ENCODE measurements at regions not wholly inside any gene's neighbourhood (a gene's known extent, or its start where the extent isn't known, plus 50 kb on each side); places are given as distances from the start of the nearest gene placed in this dataset.
"Not testable (repeated sequence)": the region's sequence is repeated elsewhere in the genome, so short reads cannot be mapped to it uniquely, and the experiment has no call there.

DNA sequence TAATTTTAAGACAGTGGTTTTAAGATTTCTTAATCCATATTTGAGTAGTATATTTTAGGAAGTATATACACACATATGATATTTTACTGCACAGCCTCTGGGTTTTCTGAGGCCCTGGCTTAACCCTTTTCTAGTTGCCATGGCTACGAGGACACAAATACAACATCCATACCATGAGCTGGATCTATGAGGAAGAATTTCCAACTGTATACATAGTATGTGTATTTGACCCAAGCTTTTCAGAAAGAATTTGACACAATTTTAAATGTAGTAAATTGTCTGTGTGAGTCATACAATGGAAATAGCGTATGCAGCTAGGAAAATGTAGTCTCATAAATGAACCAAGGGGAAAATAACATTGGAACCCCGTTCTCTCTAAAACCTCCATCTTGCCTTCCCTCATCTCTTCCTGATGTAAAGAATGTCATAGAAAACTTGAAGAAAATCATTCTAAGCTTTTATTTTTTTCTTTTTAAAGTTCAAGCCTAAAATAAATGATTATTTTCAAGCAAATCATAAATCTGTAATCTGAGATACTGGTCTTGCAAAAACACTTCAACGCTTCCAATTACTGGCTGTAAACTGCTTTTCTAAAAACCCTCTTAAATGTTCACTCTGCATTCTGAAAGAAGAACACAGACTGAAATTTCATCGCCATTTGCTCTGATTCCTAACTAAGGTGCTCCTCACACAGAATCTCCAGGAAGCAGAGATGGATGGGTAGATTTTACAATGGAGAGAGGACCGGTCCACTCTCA lies 172.4 kb downstream of the LACC1 start:
- DNase-seq (ENCODE audit: insufficient read length, low spot score): no peak
- FAIRE-seq: no peak

DNA sequence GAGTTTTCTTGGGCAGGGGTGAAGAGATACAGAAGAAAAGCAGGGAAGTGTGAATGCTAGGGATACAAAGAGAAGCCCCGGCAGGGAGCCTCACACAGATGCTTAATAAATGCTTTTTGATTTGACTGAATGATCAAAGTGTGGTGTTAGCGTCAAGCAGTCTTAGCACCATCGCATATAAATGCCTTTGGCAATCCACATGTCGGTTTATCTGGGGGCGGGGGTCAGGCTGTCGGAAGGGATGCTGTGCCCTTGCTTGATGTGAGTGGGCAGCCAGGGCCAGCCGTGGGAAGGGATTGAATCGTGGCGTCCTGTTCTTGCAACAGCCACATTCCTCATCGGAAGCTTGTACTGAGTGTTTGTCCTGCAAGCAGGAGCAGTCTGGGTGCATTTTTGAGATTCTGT lies 173.1 kb downstream of the LACC1 start:
- DNase-seq (ENCODE audit: insufficient read length, low spot score) (no peak), FAIRE-seq (no peak)

DNA sequence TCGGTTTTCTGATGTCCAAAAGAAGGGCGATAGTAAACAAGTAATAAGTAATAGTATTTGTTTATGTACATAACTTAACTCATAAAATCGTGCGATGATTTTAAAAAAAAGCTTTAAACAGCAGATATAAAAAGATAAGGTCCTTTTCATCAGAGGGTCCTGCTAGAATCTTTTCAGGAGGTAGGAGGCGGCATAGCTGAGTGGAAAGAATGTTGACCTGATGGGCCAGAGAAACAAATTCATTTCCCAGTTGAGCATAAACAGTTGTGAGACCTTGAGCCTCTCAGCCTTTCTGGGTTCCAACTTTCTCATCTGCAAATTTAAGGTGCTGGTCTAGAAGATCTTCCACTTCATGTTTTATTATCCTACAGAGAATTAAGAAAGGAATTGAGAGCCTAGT lies 173.5 kb downstream of the LACC1 start:
- FAIRE-seq (no peak), DNase-seq (ENCODE audit: insufficient read length, low spot score) (no peak)

DNA sequence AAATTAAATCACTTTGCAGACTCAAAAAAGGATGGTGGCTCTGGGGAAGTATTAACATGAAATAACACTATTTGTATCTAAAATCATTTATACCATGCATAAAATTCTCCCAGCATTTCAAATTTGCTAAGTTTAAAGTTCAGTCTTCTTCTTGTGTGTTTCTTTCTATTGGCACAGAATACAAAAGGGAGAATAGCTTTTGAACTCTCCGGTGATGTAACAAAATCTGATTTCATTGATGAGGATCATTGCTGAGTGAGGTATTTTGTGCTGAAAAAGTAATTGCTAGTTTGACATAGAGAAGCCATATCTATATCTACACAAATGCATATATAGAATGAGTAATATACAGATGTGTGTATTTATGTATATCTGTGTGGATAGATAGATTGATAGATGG lies 174.8 kb downstream of the LACC1 start:
- DNase-seq (ENCODE audit: insufficient read length, low spot score): no peak
- FAIRE-seq: no peak

DNA sequence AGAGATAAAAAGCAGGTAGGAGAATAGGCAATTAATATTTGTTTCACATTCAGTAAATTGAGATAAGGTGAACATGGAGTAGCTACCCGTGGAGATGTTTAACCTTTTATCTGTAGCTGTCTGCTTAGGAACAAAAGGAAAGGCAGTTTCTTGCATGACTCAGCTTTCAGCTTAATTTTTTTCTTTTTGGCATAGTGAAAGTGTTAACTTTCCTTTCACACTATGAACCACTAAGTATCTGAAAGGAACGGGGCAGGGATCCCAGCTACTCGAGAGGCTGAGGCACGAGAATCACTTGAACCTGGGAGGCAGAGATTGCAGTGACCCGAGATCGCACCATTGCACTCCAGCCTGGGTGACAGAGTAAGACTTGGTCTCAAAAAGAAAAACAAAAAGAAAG lies 176.0 kb downstream of the LACC1 start:
- FAIRE-seq; DNase-seq (ENCODE audit: insufficient read length, low spot score): not testable (repeated sequence)

DNA sequence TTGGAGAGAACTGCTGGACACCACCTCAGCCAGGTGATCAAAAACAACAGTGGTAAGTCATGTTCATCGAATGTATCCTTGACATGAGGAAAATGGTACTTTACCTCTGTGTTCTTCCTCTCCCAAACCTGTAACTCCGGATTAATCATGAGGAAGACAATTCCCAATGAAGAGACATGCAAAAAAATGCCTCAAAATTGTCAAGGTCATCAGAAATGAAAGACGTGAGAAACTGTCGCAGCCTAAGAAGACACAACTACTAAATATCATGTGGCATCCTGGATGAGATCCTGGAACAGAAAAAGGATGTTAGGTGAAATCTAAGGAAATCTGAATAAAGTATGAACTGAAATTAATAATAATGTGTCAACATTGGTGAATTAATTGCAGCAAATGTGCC lies 178.4 kb downstream of the LACC1 start:
- no peak for DNase-seq (ENCODE audit: insufficient read length, low spot score)
- FAIRE-seq: no peak

DNA sequence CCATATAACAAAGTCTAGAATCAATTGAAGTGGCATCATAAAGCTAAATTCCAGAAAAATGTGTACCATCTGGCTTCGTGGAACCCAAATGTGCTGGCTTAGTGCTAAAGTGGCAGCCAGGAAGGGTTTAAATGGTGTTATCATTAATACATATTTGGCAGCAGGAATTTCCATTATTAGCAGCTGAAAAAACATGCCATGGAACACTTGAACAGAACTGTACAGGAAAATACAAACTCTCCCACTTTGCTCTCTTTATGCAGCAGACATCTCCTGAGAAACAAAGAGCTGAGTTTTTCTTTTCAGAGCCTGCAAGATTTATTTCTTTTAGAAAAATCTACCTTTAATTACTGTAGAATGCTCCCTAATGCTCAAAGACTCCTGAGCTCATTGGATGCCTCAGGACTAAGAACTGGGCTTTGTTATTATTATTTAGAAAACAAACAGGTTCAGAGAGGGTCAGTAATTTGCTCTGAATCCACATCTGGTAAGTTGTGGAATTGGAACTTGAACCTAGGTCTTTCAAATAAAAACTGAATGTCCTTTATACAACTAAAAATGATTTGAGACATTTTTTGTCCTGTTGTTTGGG lies 179.0 kb downstream of the LACC1 start:
- FAIRE-seq (no peak), DNase-seq (ENCODE audit: insufficient read length, low spot score) (no peak)

DNA sequence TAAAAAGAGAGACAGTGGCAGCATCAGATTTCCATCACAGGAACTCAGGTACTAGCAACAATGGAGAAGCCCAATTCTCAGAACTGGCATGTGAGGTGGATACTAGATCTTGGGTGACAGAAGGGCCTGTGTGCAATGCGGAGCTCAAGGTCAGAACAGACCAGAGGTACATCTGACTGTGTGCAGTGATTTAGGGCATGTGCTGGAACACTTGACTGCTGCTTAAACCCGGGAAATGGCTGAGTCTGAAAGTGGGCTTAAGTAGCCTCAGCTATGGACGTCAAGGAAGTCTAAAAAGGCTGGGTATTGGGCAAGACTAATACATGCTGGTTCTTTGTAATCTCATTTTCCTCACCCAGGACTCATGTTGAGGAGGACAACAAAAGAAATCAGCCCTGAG lies 182.2 kb downstream of the LACC1 start:
- no peak for DNase-seq (ENCODE audit: insufficient read length, low spot score)
- no peak for FAIRE-seq

DNA sequence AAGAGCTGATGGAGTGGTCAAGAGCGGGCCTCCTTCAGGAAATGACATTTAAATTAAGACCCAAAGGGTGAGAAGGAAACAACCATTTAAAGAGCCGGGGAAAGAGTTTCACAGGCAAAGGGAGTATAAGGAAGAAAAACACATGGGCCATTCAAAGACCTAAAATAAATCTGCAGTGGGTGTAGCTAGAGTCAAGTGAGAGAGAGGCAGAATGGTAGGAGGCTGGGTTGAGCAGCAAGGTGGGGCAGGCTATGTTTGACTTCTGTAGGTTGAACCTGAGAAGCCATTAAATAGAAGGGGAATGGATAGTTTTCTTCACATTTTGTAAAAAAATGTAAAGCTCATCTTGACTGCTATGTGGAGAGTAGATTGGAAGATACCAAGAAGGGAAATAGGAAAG lies 183.8 kb downstream of the LACC1 start:
- no peak for FAIRE-seq

DNA sequence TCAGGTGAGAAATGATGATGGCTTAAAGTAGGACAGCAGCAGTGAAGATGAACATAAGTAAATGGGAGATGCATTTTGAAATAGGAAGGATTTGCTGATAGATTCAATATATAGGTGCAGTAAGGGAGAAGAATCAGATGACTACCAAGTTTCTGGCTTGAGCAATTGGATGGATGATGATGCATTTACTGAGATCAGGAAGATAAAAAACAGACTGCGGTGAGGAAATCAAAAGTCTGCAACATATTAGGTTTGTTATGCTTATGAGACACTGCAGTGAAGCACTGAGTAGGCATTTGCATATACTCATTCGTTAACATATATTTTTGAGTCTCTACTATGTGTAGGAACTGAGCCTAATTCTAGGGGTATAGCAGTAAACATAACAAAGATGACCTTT lies 184.2 kb downstream of the LACC1 start:
- FAIRE-seq (no peak), DNase-seq (ENCODE audit: insufficient read length, low spot score) (no peak)

More for the DNA sequence above, 183.8 kb downstream of the LACC1 start:
- no peak for DNase-seq (ENCODE audit: insufficient read length, low spot score)

DNA sequence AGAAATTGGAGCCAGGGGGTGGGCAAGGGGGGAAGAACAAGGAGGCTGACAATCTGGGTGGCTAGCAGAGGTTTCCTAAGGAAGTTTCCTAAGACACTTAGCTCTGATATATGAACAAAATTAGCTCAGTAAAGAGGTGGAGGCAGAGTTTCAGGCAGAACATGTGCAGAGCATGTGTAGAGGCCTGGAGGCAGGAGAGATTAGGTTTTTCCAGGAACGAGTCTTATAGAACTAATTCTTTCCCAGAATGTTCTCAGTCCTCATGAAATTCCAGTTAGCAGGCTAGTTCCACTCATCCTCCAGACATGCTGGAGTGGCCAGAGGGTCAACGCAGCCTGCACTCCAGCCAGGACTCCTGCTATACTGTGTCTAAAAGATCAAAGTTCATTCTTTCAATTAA lies 184.7 kb downstream of the LACC1 start:
- DNase-seq (ENCODE audit: insufficient read length, low spot score): no peak
- FAIRE-seq: no peak

DNA sequence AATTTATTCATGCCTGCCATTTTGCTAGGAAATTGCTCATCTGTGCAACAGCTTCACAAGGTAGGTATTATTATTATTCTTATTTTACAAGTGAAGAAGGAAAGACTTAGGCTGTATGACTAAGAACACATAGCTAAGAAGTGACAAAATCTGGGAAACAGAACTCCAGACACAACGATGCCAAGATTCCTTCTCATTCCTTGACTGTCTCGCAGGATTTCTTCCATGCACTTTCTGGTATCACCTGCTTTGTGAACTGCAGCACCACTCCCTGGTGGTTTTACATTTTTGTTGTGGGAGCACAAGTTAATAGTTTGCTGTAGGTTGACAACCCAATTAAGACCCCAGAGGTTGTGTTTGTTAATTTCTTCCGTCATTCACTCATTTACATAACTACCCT lies 188.5 kb downstream of the LACC1 start:
- no peak for DNase-seq (ENCODE audit: insufficient read length, low spot score)
- no peak for FAIRE-seq

DNA sequence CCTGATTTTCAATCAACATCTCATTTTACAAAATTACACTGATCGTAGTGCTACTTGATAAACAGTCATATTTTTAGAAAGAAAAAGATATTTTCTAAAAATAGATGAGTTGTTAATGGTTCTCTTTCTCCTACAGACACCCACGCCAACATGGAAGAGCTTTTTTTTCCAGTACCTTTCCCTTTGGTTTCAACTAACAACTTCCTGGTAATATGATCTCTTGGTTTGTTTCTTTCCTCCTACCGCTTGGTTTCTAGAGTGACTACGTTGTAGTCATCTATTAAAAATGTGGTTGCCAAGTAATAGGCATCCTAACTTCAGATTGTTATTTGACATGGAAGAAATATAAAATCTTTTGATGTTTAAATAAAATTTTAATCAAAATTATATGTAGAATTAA lies 189.0 kb downstream of the LACC1 start:
- FAIRE-seq (no peak), DNase-seq (ENCODE audit: insufficient read length, low spot score) (peak; percentile 36)

DNA sequence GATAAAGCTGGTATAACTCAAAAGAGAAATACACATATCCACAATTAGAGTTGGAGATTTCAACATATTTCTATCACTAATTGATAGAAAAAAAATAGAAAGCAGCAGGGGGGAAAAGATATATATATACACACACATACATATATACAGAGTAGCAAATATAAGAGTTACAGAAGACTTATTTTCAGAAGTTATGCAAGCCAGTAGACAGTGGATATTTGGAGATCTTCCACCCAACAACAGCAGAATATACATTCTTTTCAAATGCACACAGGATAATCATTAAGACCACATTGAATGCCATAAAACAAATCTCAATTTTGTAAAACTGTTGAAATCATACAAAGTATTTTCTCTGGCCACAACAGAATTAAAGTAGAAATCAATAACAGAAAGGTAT lies 192.8 kb downstream of the LACC1 start:
- DNase-seq (ENCODE audit: insufficient read length, low spot score): no peak
- FAIRE-seq: no peak

DNA sequence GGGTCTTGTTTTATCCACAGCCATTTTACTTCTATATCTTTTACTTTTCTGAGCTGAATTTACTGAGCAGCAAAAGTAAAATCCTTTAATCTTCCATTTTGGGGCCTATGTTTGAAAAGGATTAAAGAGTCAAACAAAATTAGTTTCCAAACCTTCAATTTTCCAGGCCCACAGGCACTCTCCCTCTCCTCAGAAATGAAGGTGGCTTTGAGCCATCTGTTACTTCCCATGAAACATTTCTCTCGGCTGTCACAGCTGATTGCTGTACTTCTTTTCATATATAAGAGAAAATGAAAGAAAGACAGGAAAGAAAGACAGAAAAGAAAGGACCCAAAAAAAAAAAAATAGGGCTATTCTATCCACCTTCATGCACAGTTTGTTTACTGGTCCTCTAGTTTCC lies 194.9 kb downstream of the LACC1 start:
- DNase-seq (ENCODE audit: insufficient read length, low spot score): no peak
- FAIRE-seq: no peak

DNA sequence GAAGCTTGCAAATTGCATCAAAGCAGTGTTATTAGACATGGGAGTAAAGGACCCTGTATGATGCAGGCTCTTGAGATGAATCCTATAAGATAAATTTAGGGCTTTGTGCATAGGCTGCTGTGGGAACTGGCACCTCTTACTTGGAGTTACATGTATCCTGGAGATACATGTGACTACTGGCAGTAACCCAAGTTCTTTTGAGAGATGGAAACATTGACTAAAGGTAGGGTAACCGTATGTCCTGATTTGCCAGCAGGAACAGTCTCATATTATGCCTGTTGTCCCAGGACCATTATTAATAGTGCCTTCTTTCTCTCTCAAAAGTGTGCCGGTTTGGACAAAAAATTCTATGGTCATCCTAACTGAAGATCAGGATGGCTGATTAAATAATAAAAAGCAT lies 195.4 kb downstream of the LACC1 start:
- FAIRE-seq (no peak), DNase-seq (ENCODE audit: insufficient read length, low spot score) (no peak)

DNA sequence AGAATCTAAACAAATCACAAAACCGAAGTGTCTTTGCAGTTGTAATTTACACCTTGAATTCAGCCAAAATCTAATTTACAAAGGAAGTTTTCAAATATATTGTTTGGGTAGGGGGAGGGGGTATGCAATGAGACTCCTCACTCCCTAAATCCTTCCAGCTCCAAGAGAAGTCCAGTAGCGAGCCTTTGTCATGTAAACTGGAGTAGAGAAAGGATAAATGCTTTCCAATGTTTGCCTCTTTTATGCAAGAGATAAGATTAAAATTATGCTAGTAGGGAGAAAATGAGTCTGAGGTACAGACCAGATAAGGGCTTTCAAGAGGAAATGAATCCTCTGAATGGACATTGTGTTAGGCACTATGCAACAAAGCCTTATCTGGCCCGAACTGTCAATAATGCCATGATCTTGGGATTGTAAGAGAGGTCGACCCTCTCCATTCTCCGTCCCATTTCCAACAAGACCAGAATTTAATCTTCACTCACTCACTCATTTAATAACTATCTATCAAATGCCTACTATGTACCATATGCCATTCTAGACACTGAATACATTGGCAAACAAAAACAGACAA lies 199.2 kb downstream of the LACC1 start:
- DNase-seq (ENCODE audit: insufficient read length, low spot score) (no peak), FAIRE-seq (no peak)

DNA sequence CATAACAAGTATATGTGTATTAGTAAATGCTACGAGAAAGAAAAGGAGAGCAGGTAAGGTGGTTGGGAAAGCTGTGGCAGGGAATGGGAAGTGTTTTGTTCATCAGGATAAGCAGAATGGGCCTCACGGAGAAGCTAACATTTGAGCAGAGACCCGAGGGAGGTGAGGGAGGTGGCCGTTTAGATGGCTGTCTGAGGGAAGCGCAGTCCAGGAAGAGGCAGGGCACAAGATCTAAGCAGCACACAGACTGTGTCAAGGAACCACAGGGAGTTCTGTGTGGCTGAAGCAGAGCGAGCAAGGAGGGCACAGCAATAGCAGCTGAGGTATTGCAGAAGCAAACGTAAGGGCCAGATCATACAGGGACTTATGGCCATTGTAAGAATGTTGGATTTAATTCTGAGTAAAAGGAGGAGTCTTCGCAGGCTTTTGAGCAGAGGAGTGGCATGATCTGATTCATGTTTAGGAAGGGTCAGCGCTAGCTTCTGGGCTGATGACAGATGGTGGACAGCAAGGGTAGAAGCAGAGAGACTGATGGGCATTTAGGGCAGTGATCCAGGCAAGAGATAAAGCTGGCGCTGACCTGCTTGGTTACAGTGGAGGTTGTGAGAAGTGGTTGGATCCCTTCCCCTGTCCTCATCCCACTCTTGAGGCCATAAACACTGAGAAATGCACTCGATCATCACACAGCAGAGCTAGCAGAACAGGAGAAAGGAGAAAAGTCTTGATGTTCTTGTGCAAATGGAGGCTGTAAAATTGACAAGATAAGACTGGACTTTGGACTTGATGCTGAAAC lies 199.9 kb downstream of the LACC1 start:
- DNase-seq (ENCODE audit: insufficient read length, low spot score) (no peak), FAIRE-seq (no peak)

DNA sequence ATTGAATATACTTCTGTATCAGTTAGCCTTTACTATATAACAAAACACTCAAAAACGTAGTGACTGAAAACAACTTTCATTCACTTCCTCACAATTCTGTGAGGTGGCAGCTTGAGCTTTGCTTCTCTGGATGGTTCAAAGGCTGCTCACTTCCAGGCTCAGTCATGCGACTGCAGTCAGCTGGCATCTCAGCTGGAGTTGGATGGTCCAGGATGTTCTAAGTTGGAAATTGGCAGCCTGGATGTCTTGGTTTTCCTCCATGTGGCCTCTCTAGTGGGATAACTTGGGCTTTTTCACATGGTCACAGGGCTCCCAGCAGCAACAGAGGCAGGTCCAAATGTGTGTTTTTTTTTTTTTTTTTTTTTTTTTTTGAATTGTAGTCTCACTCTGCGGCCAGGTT lies 204.4 kb downstream of the LACC1 start:
- no peak for FAIRE-seq
- no peak for DNase-seq (ENCODE audit: insufficient read length, low spot score)

DNA sequence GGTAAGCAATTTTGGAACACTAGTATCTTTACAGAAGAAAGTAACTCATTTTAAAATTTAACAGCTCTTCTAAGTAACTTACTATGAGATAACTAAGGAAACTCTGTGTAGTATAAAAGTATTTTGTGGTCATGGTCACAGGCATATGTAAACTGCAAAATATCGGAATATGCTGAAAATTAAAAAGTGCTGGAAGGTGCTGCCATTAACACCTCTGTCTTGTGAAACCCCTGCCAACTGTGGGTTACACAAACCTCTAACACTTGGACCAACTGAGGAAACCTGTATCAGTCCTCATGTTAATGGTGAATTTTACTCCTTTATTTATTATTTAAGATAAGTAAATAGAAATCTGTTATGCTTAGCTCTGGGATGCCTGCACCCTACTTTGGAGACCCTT lies 206.7 kb downstream of the LACC1 start:
- FAIRE-seq (no peak), DNase-seq (ENCODE audit: insufficient read length, low spot score) (no peak)

DNA sequence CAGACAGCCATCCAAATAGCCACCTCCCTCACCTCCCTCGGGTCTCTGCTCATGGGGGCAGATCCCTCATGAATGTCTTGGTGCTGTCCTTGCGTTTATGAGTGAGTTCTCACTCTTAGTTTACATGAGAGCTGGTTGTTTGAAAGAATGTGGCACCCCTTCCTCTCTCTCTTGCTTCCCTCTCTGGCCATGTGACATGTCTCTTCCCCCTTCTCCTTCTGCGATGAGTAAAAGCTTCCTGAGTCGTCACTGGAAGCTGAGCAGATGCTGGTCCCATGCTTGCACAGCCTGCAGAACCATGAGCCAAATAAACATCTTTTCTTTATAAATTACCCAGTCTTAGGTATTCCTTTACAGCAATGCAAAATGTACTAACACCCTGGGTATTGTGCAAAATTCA lies 208.7 kb downstream of the LACC1 start:
- FAIRE-seq (no peak), DNase-seq (ENCODE audit: insufficient read length, low spot score) (no peak)

DNA sequence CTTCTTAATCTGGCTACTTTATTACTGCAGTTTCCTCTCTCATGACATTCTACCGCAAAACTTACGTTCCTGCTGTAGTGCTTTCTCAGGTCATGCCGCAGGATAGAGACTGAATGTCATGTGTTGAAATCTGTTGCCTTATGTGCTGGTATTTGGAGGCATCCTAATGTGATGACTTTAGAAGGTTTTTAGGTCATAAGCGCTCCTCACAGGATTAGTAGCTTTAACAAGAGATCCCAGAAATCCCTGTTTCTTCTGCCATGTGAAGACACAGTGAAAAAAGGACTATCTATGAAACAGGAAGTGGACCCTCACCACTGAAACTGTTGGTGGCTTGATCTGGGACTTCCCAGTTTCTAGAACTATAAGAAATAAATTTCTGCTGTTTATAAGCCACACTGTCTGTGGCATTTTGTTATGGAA lies 209.3 kb downstream of the LACC1 start:
- no peak for FAIRE-seq

More for the DNA sequence above, 209.3 kb downstream of the LACC1 start:
- DNase-seq (ENCODE audit: insufficient read length, low spot score): no peak

Data from HTR-8/SVneo (cell line).